Right lobe of liver (tissue), 6 donors: ENCODE measurements at regions not wholly inside any gene's neighbourhood (a gene's known extent, or its start where the extent isn't known, plus 50 kb on each side); places are given as distances from the start of the nearest gene placed in this dataset.

Experiments used
- ATAC-seq, 4 donors: fragments of 200-7000 bp; cut with Tn5 transposase; one replicate each; pipeline ENCODE4 v1.9.1; 2020; ENCODE audit warnings: mild to moderate bottlenecking in 4 of 4, moderate library complexity in 4 of 4
- DNase-seq, 3 donors: peaks; one replicate each; pipeline ENCODE4 v3.0.0-alpha.2; 2020
- H3K27ac ChIP-seq, 3 donors: fragments of 200-600 bp; one replicate each; pipeline ENCODE4 v1.8.0; 2022
- H3K27me3 ChIP-seq, 2 donors: fragments of 200-600 bp; one replicate each; pipeline ENCODE4 v1.8.0; 2022
- H3K36me3 ChIP-seq, 4 donors: fragments of 200-600 bp; sonication (generic) in 1 of 4; one replicate each; pipeline versions ENCODE4 v1.5.1 to v1.8.0; 2017 to 2022; ENCODE audit warnings: control low read depth in 1 of 4
- H3K4me1 ChIP-seq, 4 donors: fragments of 200-600 bp; sonication (generic) in 1 of 4; one replicate each; pipeline versions ENCODE4 v1.5.1 to v1.8.0; 2017 to 2022; ENCODE audit warnings: control low read depth in 1 of 4
- H3K4me3 ChIP-seq, 3 donors: fragments of 200-600 bp; one replicate each; pipeline ENCODE4 v1.8.0; 2022
- H3K9me3 ChIP-seq, 4 donors: fragments of 200-600 bp; sonication (generic) in 1 of 4; one replicate each; pipeline versions ENCODE4 v1.5.1 to v1.8.0; 2017 to 2022; ENCODE audit warnings: control low read depth in 1 of 4
- POLR2A ChIP-seq: fragments of 450-650 bp; IDR thresholded peaks from one replicate; pipeline ENCODE4 v1.6.1; 2017; ENCODE audit warnings: antibody characterized with exemption, mild to moderate bottlenecking
- WGBS: methylation state at CpG from one replicate; pipeline ENCODE4 v1.1.6; 2018; ENCODE audit warnings: low coverage, low lambda C conversion rate; ENCODE audit not compliant: insufficient coverage; ENCODE audit errors: missing lambda C conversion rate; 5-methylcytosine and 5-hydroxymethylcytosine counted together
- intact Hi-C, 2 donors: fragments of 100-400 bp; cut with DNase I; formaldehyde crosslinking; loops; one replicate each; pipeline versions ENCODE4 v1.11.2 to v1.14.1; 2022
- TF ChIP-seq, protein P1 (sequence below), 4 donors: fragments of 200-600 bp in 3 of 4; fragments of 450-650 bp in 1 of 4; IDR thresholded peaks; one replicate each; pipeline versions ENCODE4 v1.5.1 to v1.8.0; 2016 to 2022; ENCODE audit warnings: antibody characterized with exemption in 4 of 4, mild to moderate bottlenecking in 2 of 4
- donor health status: DM: no; HTN: yes; CAD: no.
- donor health status: DM: no; HTN: no; CAD: no.
- donor health status: DM: no; HTN: no; CAD: no.
- donor health status: DM: no; HTN: yes; CAD: no.
- donor health status: DM: no; HTN: yes; CAD: no.

DNA sequence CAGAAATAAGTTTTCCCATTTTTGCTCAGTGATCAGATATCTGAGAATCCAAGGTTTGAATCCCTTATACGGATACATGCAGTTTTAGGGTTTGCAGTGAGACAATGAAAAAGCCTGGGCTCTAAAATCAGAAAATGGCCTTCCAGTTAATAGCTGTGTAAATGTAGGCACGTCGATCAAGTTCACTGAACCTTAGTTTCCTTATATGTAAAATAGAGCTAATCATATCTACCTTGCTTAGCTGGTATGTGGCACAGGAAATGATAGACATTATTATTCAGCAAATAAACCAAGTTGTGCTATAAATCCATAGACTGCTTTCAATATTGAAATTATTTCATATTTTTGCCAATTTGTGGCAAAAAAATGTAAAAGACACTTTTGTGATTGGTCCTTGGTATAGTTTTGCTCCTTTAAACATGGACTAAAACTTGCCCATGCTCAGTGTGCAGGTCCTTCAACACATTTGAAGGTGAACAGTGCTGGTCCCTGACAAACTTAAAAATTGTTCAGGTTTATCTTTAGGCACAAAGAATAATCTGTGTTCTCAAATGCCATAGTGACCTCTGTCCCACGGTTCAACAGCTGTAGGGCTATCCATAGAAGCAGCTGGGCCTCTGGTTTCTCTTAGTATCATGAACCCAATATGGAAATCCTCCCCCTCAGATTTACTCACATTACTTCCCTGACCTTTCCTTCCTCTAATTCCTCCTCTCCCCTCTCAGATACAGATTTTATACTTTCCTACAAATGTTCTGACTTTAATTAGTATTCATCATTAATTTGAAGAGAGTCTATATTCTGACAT is 51.0 kb downstream of the CCDC54 start:
- intact Hi-C loops: no loop called here
- ATAC-seq (no peak), DNase-seq (no peak)
- Histone ChIP-seq H3K9me3 (no peaks in the 10 kb centered on the region), H3K27ac (no peak overlapping the region), H3K36me3 (no peaks in the 10 kb centered on the region), H3K4me3 (no peak overlapping the region), H3K27me3 (no peaks in the 10 kb centered on the region), H3K4me1 (peaks cover 0 to 4% (median 0%) of the 10 kb centered on the region in 4 donors)
- TF ChIP-seq POLR2A: no peak
- TF ChIP-seq, protein P1, sequence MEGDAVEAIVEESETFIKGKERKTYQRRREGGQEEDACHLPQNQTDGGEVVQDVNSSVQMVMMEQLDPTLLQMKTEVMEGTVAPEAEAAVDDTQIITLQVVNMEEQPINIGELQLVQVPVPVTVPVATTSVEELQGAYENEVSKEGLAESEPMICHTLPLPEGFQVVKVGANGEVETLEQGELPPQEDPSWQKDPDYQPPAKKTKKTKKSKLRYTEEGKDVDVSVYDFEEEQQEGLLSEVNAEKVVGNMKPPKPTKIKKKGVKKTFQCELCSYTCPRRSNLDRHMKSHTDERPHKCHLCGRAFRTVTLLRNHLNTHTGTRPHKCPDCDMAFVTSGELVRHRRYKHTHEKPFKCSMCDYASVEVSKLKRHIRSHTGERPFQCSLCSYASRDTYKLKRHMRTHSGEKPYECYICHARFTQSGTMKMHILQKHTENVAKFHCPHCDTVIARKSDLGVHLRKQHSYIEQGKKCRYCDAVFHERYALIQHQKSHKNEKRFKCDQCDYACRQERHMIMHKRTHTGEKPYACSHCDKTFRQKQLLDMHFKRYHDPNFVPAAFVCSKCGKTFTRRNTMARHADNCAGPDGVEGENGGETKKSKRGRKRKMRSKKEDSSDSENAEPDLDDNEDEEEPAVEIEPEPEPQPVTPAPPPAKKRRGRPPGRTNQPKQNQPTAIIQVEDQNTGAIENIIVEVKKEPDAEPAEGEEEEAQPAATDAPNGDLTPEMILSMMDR (IDR thresholded peaks at IDR 0.05): no peak
- WGBS: 73% methylated on average over 4 of the region's 4 CpGs

DNA sequence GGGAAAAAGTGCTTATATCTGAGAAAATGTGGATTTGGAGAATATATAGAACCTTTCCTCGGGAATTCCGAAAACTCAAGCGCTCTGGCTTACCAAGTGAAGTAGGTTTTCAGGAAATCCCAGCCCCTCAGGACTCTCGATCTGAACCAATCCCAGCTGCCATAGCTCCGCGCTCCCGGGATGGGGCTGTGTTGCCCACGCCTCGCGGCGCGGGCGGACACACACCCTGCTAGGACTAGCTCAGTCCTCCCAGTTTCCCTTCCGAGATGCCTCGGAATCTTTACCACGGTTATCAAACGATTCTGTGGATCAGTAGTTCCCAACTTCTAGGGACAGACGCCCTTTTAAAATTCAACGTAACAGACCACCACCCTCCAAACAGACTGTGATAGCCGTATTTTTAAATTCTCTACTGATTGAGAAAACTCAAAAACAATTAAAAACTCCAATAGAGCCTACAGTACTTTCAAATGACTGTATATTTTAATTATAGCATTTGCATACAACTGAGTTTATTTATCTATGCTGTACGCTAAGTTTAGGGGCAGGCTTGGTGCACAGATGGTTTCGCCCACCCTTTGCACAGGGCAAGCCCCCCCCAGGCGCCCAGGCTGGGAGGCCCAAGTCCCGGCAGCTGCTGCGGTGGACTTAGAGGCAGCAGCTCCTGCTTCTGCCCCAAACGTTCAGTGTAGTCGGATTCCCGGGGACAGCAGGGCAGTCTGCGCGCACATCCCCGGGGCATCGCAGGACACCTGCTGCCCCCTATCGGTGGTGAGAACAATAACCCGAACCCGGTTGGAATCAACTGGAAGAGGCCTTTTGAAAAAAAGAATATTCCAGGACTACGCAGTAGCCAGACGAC is 52.3 kb downstream of the CCDC54 start:
- no peaks in the 10 kb centered on the region for H3K9me3 ChIP-seq
- intact Hi-C loops: no loop called here
- TF ChIP-seq, protein P1 (IDR thresholded peaks at IDR 0.05): peak; percentile 80 to 91 (median 82)
- TF ChIP-seq POLR2A: no peak
- peak overlapping the region; percentile 14 to 67 (median 36) for H3K4me3 ChIP-seq
- DNase-seq (peak; percentile 79 to 85 (median 80)), ATAC-seq (peak; percentile 85 to 91 (median 87))
- 15% methylated on average over 37 of the region's 37 CpGs for WGBS
- peak overlapping the region in 2 of 3 donors; percentile 3 to 41 for H3K27ac ChIP-seq
- H3K27me3 ChIP-seq: no peaks in the 10 kb centered on the region
- peaks cover 0 to 4% (median 0%) of the 10 kb centered on the region in 4 donors for H3K4me1 ChIP-seq
- H3K36me3 ChIP-seq: no peaks in the 10 kb centered on the region

DNA sequence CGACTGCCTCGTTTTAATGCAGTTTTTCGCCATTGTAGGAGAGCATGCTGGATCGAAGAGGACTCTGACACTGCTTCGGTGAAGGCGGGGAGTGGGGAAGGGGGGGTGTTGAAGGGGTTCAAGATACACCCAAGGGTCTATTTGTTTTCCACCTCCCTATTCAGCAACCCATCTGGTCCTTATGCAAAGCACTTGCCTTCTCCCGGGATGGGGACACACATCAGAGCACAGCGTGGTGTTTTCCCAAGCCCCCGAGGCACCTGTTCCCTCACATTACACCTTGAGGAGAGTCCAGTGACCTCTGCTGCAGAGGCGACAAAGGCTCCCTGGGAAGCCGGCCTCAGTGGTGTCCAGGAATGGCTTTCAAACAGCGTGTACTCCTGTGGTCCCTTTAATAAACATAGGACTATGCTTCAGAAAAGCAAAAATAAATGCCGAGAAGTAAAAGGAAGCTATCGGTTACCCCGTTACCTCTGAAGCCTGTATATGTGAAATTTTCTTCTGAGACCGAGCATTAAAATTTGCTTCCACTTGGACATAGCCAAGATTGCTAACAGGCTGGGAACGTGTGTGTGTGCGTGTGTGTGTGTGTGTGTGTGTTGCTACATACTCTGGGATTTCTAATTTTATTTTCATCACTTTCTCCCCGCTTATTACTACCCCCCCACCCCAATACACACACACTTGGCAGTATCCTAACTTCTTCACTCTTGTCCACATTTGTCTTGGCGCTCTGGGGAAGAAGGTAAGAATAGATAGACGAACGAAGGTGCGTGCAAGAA is 53.2 kb downstream of the CCDC54 start:
- TF ChIP-seq POLR2A: no peak
- TF ChIP-seq, protein P1 (IDR thresholded peaks at IDR 0.05): no peak
- Histone ChIP-seq H3K27me3 (no peaks in the 10 kb centered on the region), H3K27ac (peak overlapping the region; percentile 88 to 93 (median 90)), H3K4me1 (peaks cover 0 to 4% (median 0%) of the 10 kb centered on the region in 4 donors), H3K36me3 (no peaks in the 10 kb centered on the region), H3K4me3 (peak overlapping the region; percentile 59 to 77 (median 67)), H3K9me3 (no peaks in the 10 kb centered on the region)
- WGBS: 13% methylated on average over 19 of the region's 23 CpGs
- ATAC-seq (peak in 2 of 4 donors; percentile 2 to 8), DNase-seq (peak in 1 of 3 donors; percentile 21)
- intact Hi-C loops: no loop called here

DNA sequence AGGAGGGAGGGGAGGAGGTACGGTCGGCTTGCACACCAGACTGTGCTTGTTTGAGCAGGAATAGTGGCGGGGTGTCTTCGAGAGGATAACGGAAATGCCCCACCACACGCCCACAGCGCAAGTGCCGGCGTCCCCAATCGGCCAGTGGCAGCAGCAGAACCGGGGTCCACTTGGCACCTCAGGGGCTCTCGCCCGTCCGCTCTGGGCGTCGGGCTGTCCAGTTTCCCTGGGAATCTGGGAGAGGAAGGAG is 53.7 kb downstream of the CCDC54 start:
- H3K27ac ChIP-seq: peak overlapping the region; percentile 88 to 93 (median 90)
- H3K36me3 ChIP-seq: no peaks in the 10 kb centered on the region
- intact Hi-C loops: no loop called here
- peak in 2 of 4 donors; percentile 22 to 25 for ATAC-seq
- WGBS: 2% methylated on average over 7 of the region's 16 CpGs
- no peaks in the 10 kb centered on the region for H3K9me3 ChIP-seq
- peak overlapping the region; percentile 59 to 77 (median 67) for H3K4me3 ChIP-seq
- H3K27me3 ChIP-seq: no peaks in the 10 kb centered on the region
- H3K4me1 ChIP-seq: peaks cover 0 to 4% (median 0%) of the 10 kb centered on the region in 4 donors
- peak in 1 of 3 donors; percentile 57 for DNase-seq
- TF ChIP-seq, protein P1 (IDR thresholded peaks at IDR 0.05): no peak
- no peak for TF ChIP-seq POLR2A
